HFFc6 (cell line): ENCODE measurements at regions not wholly inside any gene's neighbourhood (a gene's known extent, or its start where the extent isn't known, plus 50 kb on each side); places are given as distances from the start of the nearest gene placed in this dataset.

Experiments
- DNase-seq: peaks from one replicate; pipeline ENCODE4 v3.0.0-alpha.2; 2018
- H3K27ac Mint-ChIP-seq: 2 replicates; pipeline ENCODE4 v1.8.0; 2020; ENCODE audit warnings: mild to moderate bottlenecking, mixed read lengths
- H3K27me3 Mint-ChIP-seq: 2 replicates; pipeline ENCODE4 v1.8.0; 2021; ENCODE audit warnings: mild to moderate bottlenecking, moderate library complexity, mixed read lengths; ENCODE audit not compliant: insufficient read depth
- H3K36me3 Mint-ChIP-seq: 2 replicates; pipeline ENCODE4 v1.8.0; 2021; ENCODE audit warnings: low read depth, mixed read lengths
- H3K4me1 Mint-ChIP-seq: 2 replicates; pipeline ENCODE4 v1.8.0; 2020; ENCODE audit warnings: low read depth, mixed read lengths
- H3K4me3 Mint-ChIP-seq: 2 replicates; pipeline ENCODE4 v1.8.0; 2020; ENCODE audit warnings: mild to moderate bottlenecking, moderate library complexity, mixed read lengths
- H3K9me3 Mint-ChIP-seq: 2 replicates; pipeline ENCODE4 v1.8.0; 2020; ENCODE audit warnings: mild to moderate bottlenecking, mixed read lengths
- TF ChIP-seq, protein P1 (sequence below): fragments of 200-600 bp; sonication (generic); IDR thresholded peaks from 2 replicates; pipeline ENCODE4 v1.5.0; 2021; ENCODE audit warnings: antibody characterized with exemption, mild to moderate bottlenecking

DNA sequence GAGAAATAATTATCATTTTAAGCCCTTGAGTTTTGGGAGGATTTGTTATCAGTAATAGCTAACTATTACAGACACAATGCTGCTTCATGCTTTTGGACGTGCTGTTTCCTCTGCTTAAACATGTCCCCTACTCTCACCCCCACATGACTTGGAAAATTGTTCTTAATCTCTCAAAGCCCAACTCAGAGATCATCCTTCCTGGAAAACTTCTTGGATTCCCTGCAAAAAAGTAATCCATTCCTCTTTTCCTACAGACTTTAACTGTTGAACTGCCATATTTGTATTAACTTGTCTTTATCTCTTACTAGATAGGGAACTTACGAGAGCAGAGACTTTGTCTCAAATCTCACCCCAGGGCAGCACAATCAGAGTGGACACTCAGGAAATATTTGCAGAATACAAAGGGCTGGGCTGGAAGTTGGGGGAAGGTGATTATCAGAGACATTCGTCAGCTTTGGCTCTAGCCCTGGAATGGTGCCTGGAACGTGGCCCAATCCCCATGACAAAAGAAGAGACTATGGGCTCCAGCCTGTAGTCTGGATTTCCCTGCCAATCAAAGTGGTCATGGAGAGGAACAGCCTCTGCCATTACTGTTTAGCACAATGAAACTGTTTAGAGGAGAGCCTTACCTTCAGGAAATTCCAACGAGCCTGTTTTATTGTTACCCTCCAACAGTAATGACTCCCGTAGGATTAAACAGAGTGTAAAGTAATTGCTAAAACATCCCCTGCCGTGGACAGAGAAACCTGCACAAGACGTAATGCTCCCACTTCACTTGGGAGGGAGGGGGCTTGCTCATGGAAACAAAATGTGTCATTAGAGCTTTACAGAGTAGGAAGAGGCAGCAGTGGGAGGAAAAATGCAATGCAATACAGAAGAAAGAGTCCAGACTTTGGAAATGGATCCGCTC, 140.4 kb upstream of the AUTS2 start:
- no peak overlapping the region for H3K4me3 Mint-ChIP-seq
- H3K27me3 Mint-ChIP-seq, result no peaks in the 10 kb centered on the region
- no peak for DNase-seq
- H3K27ac Mint-ChIP-seq, result no peak overlapping the region
- no peaks in the 10 kb centered on the region for H3K4me1 Mint-ChIP-seq
- TF ChIP-seq, protein P1, sequence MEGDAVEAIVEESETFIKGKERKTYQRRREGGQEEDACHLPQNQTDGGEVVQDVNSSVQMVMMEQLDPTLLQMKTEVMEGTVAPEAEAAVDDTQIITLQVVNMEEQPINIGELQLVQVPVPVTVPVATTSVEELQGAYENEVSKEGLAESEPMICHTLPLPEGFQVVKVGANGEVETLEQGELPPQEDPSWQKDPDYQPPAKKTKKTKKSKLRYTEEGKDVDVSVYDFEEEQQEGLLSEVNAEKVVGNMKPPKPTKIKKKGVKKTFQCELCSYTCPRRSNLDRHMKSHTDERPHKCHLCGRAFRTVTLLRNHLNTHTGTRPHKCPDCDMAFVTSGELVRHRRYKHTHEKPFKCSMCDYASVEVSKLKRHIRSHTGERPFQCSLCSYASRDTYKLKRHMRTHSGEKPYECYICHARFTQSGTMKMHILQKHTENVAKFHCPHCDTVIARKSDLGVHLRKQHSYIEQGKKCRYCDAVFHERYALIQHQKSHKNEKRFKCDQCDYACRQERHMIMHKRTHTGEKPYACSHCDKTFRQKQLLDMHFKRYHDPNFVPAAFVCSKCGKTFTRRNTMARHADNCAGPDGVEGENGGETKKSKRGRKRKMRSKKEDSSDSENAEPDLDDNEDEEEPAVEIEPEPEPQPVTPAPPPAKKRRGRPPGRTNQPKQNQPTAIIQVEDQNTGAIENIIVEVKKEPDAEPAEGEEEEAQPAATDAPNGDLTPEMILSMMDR, result no peak
- H3K36me3 Mint-ChIP-seq, result peaks cover 5% of the 10 kb centered on the region; the same call in 1 of the 2 replicates
- H3K9me3 Mint-ChIP-seq, result peaks cover 28% of the 10 kb centered on the region

DNA sequence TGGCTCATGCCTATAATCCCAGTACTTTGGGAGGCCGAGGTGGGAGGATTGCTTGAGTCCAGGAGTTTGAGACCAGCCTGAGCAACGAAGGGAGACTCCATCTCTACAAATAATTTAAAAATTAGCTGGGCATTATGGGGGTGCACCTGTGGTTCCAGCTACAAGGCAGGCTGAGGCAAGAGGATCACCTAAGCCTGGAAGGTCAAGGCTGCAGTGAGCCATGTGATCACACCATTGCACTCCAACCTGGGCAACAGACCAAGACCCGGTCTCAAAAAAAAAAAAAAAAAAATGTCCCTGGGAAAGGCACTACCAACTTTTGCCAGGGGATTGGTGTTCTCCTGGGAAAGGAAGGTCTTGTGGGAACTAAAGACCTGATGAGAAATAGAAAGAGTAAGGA, 134.2 kb upstream of the AUTS2 start:
- H3K36me3 Mint-ChIP-seq, result no peaks in the 10 kb centered on the region
- H3K27ac Mint-ChIP-seq, result no peak overlapping the region
- H3K27me3 Mint-ChIP-seq, result no peaks in the 10 kb centered on the region
- TF ChIP-seq, protein P1, result no peak
- H3K4me3 Mint-ChIP-seq, result no peak overlapping the region
- H3K4me1 Mint-ChIP-seq, result no peaks in the 10 kb centered on the region
- peaks cover 35% of the 10 kb centered on the region for H3K9me3 Mint-ChIP-seq
- DNase-seq, result no peak

DNA sequence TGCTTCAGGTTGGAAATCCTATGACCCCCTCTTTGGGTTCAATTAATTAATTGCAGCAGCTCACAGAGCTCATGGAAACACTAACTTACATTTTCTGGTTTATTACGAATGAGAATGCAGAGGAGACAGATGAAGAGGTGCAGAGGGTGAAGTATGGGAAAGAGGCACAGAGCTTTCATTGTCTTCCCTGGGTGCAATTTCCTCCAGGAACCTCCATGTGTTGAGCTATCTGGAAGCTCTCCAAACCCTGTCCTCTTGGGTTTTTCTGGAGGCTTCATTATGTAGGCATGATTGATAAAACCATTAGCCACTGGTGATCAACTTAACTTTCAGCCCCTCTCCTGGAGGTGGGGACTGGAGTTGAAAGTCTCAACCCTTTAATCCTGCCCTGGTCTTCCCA, 133.0 kb upstream of the AUTS2 start:
- Mint-ChIP-seq H3K4me1 (no peaks in the 10 kb centered on the region), H3K27me3 (no peaks in the 10 kb centered on the region; the same call in 1 of the 2 replicates), H3K36me3 (no peaks in the 10 kb centered on the region), H3K27ac (no peak overlapping the region), H3K4me3 (no peak overlapping the region), H3K9me3 (peaks cover 47% of the 10 kb centered on the region)
- TF ChIP-seq, protein P1, result no peak
- DNase-seq, result no peak

DNA sequence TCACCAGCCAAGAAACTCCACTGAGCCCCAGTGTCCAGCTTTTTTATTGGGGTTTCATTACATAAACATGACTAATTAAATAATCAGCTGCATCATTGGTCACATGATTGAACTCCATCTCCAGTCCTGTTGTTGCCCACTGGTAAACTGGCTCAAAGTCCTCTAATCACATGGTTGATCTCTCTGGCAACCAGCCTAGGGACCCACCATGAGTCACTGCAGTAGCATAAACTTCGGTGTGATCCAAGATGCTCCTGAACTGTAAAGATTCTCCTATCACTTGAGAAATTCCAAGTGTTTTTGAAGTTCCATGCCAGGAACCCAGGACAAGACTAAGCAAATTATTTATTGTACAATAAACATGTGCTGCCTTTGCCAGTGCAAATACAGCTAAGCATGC, 130.4 kb upstream of the AUTS2 start:
- Mint-ChIP-seq H3K27ac (no peak overlapping the region), H3K9me3 (peaks cover 64% of the 10 kb centered on the region), H3K4me1 (no peaks in the 10 kb centered on the region), H3K4me3 (no peak overlapping the region), H3K27me3 (no peaks in the 10 kb centered on the region; the same call in 1 of the 2 replicates), H3K36me3 (no peaks in the 10 kb centered on the region)
- no peak for DNase-seq
- TF ChIP-seq, protein P1, result no peak

DNA sequence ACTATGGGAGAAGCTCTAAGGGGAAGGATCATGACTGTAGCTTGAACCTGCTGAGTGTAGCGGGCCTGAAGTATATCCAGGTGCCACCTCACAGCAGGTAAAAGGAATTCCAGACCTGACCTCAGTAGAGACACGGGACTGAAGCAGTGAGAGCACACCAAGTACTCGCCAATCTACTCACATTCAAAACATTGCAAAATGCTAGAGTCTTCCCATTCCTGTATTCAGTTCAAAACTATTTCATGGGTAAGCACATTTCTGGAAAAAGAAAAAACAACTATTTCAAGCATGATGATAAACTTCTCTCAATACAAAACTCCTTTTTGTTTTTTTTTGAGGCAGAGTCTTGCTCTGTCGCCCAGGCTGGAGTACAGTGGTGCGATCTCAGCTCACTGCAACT, 121.9 kb upstream of the AUTS2 start:
- Mint-ChIP-seq H3K4me1 (no peaks in the 10 kb centered on the region), H3K36me3 (no peaks in the 10 kb centered on the region), H3K27me3 (no peaks in the 10 kb centered on the region), H3K9me3 (peaks cover 40% of the 10 kb centered on the region), H3K27ac (no peak overlapping the region), H3K4me3 (no peak overlapping the region)
- DNase-seq, result no peak
- TF ChIP-seq, protein P1, result no peak
